ENCODE measurements at regions not wholly inside any gene's neighbourhood (a gene's known extent, or its start where the extent isn't known, plus 50 kb on each side); places are given as distances from the start of the nearest gene placed in this dataset.
A peak's percentile ranks its signal among the peaks of the same experiment; 100 is the strongest.

- no peaks in the 10 kb centered on the region for H3K27me3 ChIP-seq (ENCODE audit: control insufficient read depth in 2 of 2, insufficient read depth in 2 of 2, low read length in 2 of 2)
- intact Hi-C loops (cut with micrococcal nuclease) = no loop called here
- DNase-seq = no peak
These were observed 85.8 kb downstream of the DLL1 start for GRCh38 chr6:170205126-170205525.

DNA sequence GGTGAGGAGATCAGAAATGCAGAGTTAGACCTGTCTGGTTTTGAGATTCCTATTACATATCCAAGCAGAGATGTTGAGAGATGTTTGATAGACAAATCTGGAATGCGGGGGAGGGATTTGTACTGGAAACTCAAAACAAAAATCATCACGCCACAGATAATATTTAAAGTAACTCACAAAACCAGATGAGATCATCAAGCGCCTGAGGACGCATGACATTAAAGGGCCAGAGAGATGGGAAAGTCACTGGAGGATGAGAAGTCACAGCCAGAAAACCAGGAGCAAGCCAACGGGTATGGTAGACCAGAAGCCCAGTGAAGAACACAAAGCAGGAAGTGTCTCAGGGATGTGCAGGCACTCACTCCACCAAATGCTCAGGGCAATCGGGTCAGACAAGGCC lies 87.7 kb downstream of the DLL1 start:
- H3K4me3 ChIP-seq (ENCODE audit: low read length) = no peak overlapping the region
- POLR2A ChIA-PET = no interaction called here
- Mint-ChIP-seq H3K4me3 (no peak overlapping the region), H3K4me1 (no peaks in the 10 kb centered on the region), H3K27ac (no peak overlapping the region), H3K36me3 (peaks cover 0 to 4% (median 0%) of the 10 kb centered on the region in 5 donors), H3K27me3 (peaks cover 0 to 7% (median 0%) of the 10 kb centered on the region in 5 donors), H3K9me3 (peaks cover 0 to 23% (median 7%) of the 10 kb centered on the region in 11 donors)
- intact Hi-C loops (cut with micrococcal nuclease) = no loop called here
- ATAC-seq = no peak
- no peaks in the 10 kb centered on the region for H3K4me1 ChIP-seq (ENCODE audit: control insufficient read depth in 2 of 2, insufficient read depth in 2 of 2, low read length in 2 of 2)
- no peaks in the 10 kb centered on the region for H3K36me3 ChIP-seq (ENCODE audit: control insufficient read depth in 2 of 3, insufficient read depth in 3 of 3, low read length in 3 of 3)
- DNase-seq = no peak
- H3K27me3 ChIP-seq (ENCODE audit: control insufficient read depth in 2 of 2, insufficient read depth in 2 of 2, low read length in 2 of 2) = no peaks in the 10 kb centered on the region
- CTCF ChIA-PET = no interaction called here
- no peak overlapping the region for H3K27ac ChIP-seq (ENCODE audit: low read depth, low read length)
- no peaks in the 10 kb centered on the region for H3K9me3 ChIP-seq (ENCODE audit: control insufficient read depth in 2 of 3, low read length in 3 of 3)

More at GRCh38 chr6:170205126-170205525, 85.8 kb downstream of the DLL1 start:
- H3K36me3 Mint-ChIP-seq = peaks cover 0 to 4% (median 0%) of the 10 kb centered on the region in 5 donors
- no peaks in the 10 kb centered on the region for H3K36me3 ChIP-seq (ENCODE audit: control insufficient read depth in 2 of 3, insufficient read depth in 3 of 3, low read length in 3 of 3)
- no peaks in the 10 kb centered on the region for H3K4me1 ChIP-seq (ENCODE audit: control insufficient read depth in 2 of 2, insufficient read depth in 2 of 2, low read length in 2 of 2)
- no peak overlapping the region for H3K27ac Mint-ChIP-seq
- peaks cover 0 to 23% (median 7%) of the 10 kb centered on the region in 11 donors for H3K9me3 Mint-ChIP-seq
- ChIA-PET POLR2A (no interaction called here), CTCF (no interaction called here)
- no peaks in the 10 kb centered on the region for H3K9me3 ChIP-seq (ENCODE audit: control insufficient read depth in 2 of 3, low read length in 3 of 3)
- peaks cover 0 to 11% (median 0%) of the 10 kb centered on the region in 5 donors for H3K27me3 Mint-ChIP-seq
- ATAC-seq = no peak
- H3K4me3 Mint-ChIP-seq = no peak overlapping the region
- no peak overlapping the region for H3K27ac ChIP-seq (ENCODE audit: low read depth, low read length)
- H3K4me1 Mint-ChIP-seq = no peaks in the 10 kb centered on the region
- H3K4me3 ChIP-seq (ENCODE audit: low read length) = no peak overlapping the region

DNA sequence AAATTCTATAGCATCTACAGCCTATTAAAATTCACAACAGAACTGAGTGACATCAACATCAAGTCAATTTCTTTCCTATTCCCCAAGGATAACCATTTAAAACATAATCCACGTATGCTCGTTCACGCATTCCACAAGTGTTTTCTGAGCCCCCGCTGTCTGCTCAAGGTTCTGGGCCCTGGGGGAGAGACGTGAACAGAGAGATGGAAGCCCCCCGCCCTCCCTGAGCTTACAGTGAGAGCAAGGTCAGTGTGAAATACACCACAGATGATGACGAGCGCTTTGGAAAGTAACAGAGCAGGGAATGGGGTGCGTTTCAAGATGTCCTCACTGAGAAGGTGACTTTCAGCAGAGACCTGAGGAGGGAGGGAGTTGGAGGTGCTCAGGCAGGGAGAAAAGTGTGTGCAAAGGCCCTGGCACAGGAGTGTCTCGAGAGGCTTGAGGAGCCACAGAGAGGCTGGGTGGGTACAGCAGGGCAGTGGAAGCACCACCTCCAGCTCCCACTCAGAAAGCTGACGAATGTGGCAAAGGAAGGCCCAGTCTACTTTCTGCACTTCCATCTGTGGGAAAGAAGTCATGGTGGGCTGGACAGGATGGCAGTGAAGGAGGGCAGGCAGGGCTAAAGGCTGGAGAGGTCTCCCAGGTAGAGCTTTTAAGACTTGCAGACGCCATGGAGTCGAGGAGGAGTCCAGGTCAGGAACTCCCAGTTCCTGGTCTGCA lies 88.3 kb downstream of the DLL1 start:
- no peaks in the 10 kb centered on the region for H3K4me1 ChIP-seq (ENCODE audit: control insufficient read depth in 2 of 2, insufficient read depth in 2 of 2, low read length in 2 of 2)
- Mint-ChIP-seq H3K27me3 (peaks cover 0 to 7% (median 0%) of the 10 kb centered on the region in 5 donors), H3K9me3 (peaks cover 0 to 23% (median 7%) of the 10 kb centered on the region in 11 donors), H3K36me3 (peaks cover 0 to 4% (median 0%) of the 10 kb centered on the region in 5 donors), H3K27ac (no peak overlapping the region), H3K4me1 (no peaks in the 10 kb centered on the region), H3K4me3 (no peak overlapping the region)
- no peaks in the 10 kb centered on the region for H3K9me3 ChIP-seq (ENCODE audit: control insufficient read depth in 2 of 3, low read length in 3 of 3)
- H3K27ac ChIP-seq (ENCODE audit: low read depth, low read length) = no peak overlapping the region
- intact Hi-C loops (cut with micrococcal nuclease) = no loop called here
- no peaks in the 10 kb centered on the region for H3K36me3 ChIP-seq (ENCODE audit: control insufficient read depth in 2 of 3, insufficient read depth in 3 of 3, low read length in 3 of 3)
- no peaks in the 10 kb centered on the region for H3K27me3 ChIP-seq (ENCODE audit: control insufficient read depth in 2 of 2, insufficient read depth in 2 of 2, low read length in 2 of 2)
- DNase-seq (peak in 1 of 9 donors; percentile 7), ATAC-seq (no peak)
- POLR2A ChIA-PET = no interaction called here
- H3K4me3 ChIP-seq (ENCODE audit: low read length) = no peak overlapping the region
- CTCF ChIA-PET = no interaction called here

- no peak overlapping the region for H3K27ac ChIP-seq (ENCODE audit: low read depth, low read length)
- no peaks in the 10 kb centered on the region for H3K36me3 ChIP-seq (ENCODE audit: control insufficient read depth in 2 of 3, insufficient read depth in 3 of 3, low read length in 3 of 3)
- no peaks in the 10 kb centered on the region for H3K9me3 ChIP-seq (ENCODE audit: control insufficient read depth in 2 of 3, low read length in 3 of 3)
- ChIA-PET CTCF (interaction anchor here (0.8 kb wide), 1 partner anchor 92 kb away, joined by 3 read pairs; no protein-coding TSS in a partner anchor), POLR2A (no interaction called here)
- DNase-seq (peak in 1 of 9 donors; percentile 3), ATAC-seq (no peak)
- Mint-ChIP-seq H3K27ac (no peak overlapping the region), H3K27me3 (peaks cover 0 to 7% (median 3%) of the 10 kb centered on the region in 5 donors), H3K4me3 (no peak overlapping the region), H3K9me3 (peaks cover 4 to 21% (median 12%) of the 10 kb centered on the region in 11 donors), H3K36me3 (peaks cover 0 to 10% (median 2%) of the 10 kb centered on the region in 5 donors), H3K4me1 (no peaks in the 10 kb centered on the region)
- H3K27me3 ChIP-seq (ENCODE audit: control insufficient read depth in 2 of 2, insufficient read depth in 2 of 2, low read length in 2 of 2) = no peaks in the 10 kb centered on the region
- intact Hi-C loops (cut with micrococcal nuclease) = no loop called here
- no peaks in the 10 kb centered on the region for H3K4me1 ChIP-seq (ENCODE audit: control insufficient read depth in 2 of 2, insufficient read depth in 2 of 2, low read length in 2 of 2)
- no peak overlapping the region for H3K4me3 ChIP-seq (ENCODE audit: low read length)
These were observed 89.5 kb downstream of the DLL1 start for GRCh38 chr6:170201361-170201760.

DNA sequence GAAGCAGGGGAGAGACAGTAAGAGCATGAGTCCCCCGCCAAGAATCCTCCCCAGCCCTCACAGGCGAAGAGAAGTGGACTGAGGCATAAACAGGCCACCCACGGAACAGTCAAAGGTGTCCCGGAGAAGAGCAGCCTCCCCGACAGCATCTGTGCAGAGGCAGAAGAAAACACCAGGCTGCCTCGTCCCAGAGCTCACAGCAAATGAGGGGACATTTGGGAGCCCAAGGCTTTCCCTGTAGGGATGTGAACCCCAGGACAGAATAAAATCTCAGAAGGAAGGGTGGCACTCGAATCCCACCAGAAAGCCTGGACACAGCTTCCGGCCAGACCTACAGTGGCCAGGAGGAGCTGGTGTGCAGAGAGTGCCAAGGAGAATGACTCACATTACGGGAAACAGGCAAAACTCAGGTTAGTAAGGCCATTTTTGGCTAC lies 90.4 kb downstream of the DLL1 start:
- no peaks in the 10 kb centered on the region for H3K4me1 Mint-ChIP-seq
- no peak overlapping the region for H3K27ac ChIP-seq (ENCODE audit: low read depth, low read length)
- H3K9me3 ChIP-seq (ENCODE audit: control insufficient read depth in 2 of 3, low read length in 3 of 3) = peaks cover 0 to 7% (median 0%) of the 10 kb centered on the region in 3 experiments
- POLR2A ChIA-PET = no interaction called here
- CTCF ChIA-PET = interaction anchor here (0.8 kb wide), 1 partner anchor 92 kb away, joined by 3 read pairs; no protein-coding TSS in a partner anchor
- H3K36me3 Mint-ChIP-seq = peaks cover 0 to 18% (median 4%) of the 10 kb centered on the region in 5 donors
- no peak overlapping the region for H3K4me3 Mint-ChIP-seq
- no peak for DNase-seq
- H3K27me3 Mint-ChIP-seq = peaks cover under 1 to 12% (median 7%) of the 10 kb centered on the region in 5 donors
- intact Hi-C loops (cut with micrococcal nuclease) = no loop called here
- ATAC-seq = no peak
- H3K27me3 ChIP-seq (ENCODE audit: control insufficient read depth in 2 of 2, insufficient read depth in 2 of 2, low read length in 2 of 2) = no peaks in the 10 kb centered on the region
- peaks cover 11 to 29% (median 19%) of the 10 kb centered on the region in 11 donors for H3K9me3 Mint-ChIP-seq
- no peaks in the 10 kb centered on the region for H3K36me3 ChIP-seq (ENCODE audit: control insufficient read depth in 2 of 3, insufficient read depth in 3 of 3, low read length in 3 of 3)
- H3K4me3 ChIP-seq (ENCODE audit: low read length) = no peak overlapping the region
- H3K4me1 ChIP-seq (ENCODE audit: control insufficient read depth in 2 of 2, insufficient read depth in 2 of 2, low read length in 2 of 2) = no peaks in the 10 kb centered on the region
- H3K27ac Mint-ChIP-seq = no peak overlapping the region

GRCh38 chr6:170199716-170200115 lies 91.2 kb downstream of the DLL1 start:
- Mint-ChIP-seq H3K4me3 (no peak overlapping the region), H3K4me1 (no peaks in the 10 kb centered on the region), H3K36me3 (peaks cover 0 to 26% (median 4%) of the 10 kb centered on the region in 5 donors), H3K27ac (no peak overlapping the region), H3K9me3 (peaks cover 11 to 36% (median 23%) of the 10 kb centered on the region in 11 donors), H3K27me3 (peaks cover 2 to 20% (median 7%) of the 10 kb centered on the region in 5 donors)
- CTCF ChIA-PET = no interaction called here
- Histone ChIP-seq H3K9me3 (ENCODE audit: control insufficient read depth in 2 of 3, low read length in 3 of 3) (peaks cover 0 to 12% (median 0%) of the 10 kb centered on the region in 3 experiments), H3K36me3 (ENCODE audit: control insufficient read depth in 2 of 3, insufficient read depth in 3 of 3, low read length in 3 of 3) (no peaks in the 10 kb centered on the region), H3K4me1 (ENCODE audit: control insufficient read depth in 2 of 2, insufficient read depth in 2 of 2, low read length in 2 of 2) (no peaks in the 10 kb centered on the region), H3K27ac (ENCODE audit: low read depth, low read length) (no peak overlapping the region), H3K27me3 (ENCODE audit: control insufficient read depth in 2 of 2, insufficient read depth in 2 of 2, low read length in 2 of 2) (no peaks in the 10 kb centered on the region), H3K4me3 (ENCODE audit: low read length) (no peak overlapping the region)
- POLR2A ChIA-PET = no interaction called here
- intact Hi-C loops (cut with micrococcal nuclease) = no loop called here
- DNase-seq (peak in 1 of 9 donors; percentile 3), ATAC-seq (no peak)

DNA sequence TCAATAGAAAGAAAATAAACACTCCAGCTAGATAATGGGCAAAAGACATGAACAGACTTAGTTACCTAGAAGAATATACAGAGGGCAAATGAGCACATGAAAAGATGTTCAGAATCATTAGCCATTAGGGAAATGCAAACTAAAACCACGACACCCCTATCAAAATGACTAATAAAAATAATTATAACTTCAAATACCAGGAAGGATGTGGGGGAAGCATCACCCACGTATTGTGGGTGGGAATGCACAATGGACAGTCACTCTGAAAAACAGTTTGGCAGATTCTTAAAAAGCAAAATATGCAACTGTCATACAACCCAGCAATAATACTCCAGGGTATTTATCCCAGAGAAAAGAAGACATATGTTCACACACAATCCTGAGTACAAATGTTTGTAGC lies 92.6 kb downstream of the DLL1 start:
- Histone ChIP-seq H3K27me3 (ENCODE audit: control insufficient read depth in 2 of 2, insufficient read depth in 2 of 2, low read length in 2 of 2) (no peaks in the 10 kb centered on the region), H3K4me1 (ENCODE audit: control insufficient read depth in 2 of 2, insufficient read depth in 2 of 2, low read length in 2 of 2) (no peaks in the 10 kb centered on the region), H3K36me3 (ENCODE audit: control insufficient read depth in 2 of 3, insufficient read depth in 3 of 3, low read length in 3 of 3) (no peaks in the 10 kb centered on the region), H3K4me3 (ENCODE audit: low read length) (no peak overlapping the region), H3K9me3 (ENCODE audit: control insufficient read depth in 2 of 3, low read length in 3 of 3) (peaks cover 0 to 12% (median 0%) of the 10 kb centered on the region in 3 experiments), H3K27ac (ENCODE audit: low read depth, low read length) (no peak overlapping the region)
- DNase-seq = no peak
- intact Hi-C loops (cut with micrococcal nuclease) = no loop called here
- Mint-ChIP-seq H3K9me3 (peaks cover 12 to 43% (median 28%) of the 10 kb centered on the region in 11 donors), H3K27me3 (peaks cover 2 to 27% (median 7%) of the 10 kb centered on the region in 5 donors), H3K4me1 (no peaks in the 10 kb centered on the region), H3K36me3 (peaks cover 0 to 33% (median 11%) of the 10 kb centered on the region in 5 donors), H3K4me3 (no peak overlapping the region), H3K27ac (no peak overlapping the region)
- no peak for ATAC-seq
- CTCF ChIA-PET = no interaction called here
- POLR2A ChIA-PET = no interaction called here

All from naive thymus-derived CD4-positive, alpha-beta T cell (primary cell).